Endothelial cell of umbilical vein (primary cell): ENCODE measurements at regions not wholly inside any gene's neighbourhood (a gene's known extent, or its start where the extent isn't known, plus 50 kb on each side); places are given as distances from the start of the nearest gene placed in this dataset.

ENCODE experiments used
- GATA2 ChIP-seq: IDR thresholded peaks from 2 replicates; pipeline ENCODE4 v1.7.0; 2011; ENCODE audit warnings: low read depth, mild to moderate bottlenecking, moderate library complexity, mixed read lengths, low read length; ENCODE audit not compliant: insufficient read length, insufficient read depth
- MYC ChIP-seq: IDR thresholded peaks from one replicate; pipeline ENCODE4 v1.6.1; 2011; ENCODE audit warnings: mild to moderate bottlenecking, low read depth, low read length
- POLR2A ChIP-seq: IDR thresholded peaks from 2 replicates; pipeline ENCODE4 v1.6.1; 2012; ENCODE audit warnings: low read depth, mild to moderate bottlenecking, control low read depth, low read length
- POLR2AphosphoS5 ChIP-seq: IDR thresholded peaks from 2 replicates; pipeline ENCODE4 v1.6.1; 2012; ENCODE audit warnings: low read depth, mild to moderate bottlenecking, control low read depth, low read length, moderate library complexity; ENCODE audit not compliant: insufficient read depth
- TF ChIP-seq, protein P1 (sequence below), 2 donors: IDR thresholded peaks; 1 replicate in 1 of 2; 2 replicates in 1 of 2; pipeline ENCODE4 v1.5.1; 2011; ENCODE audit warnings: low read length in 2 of 2, mild to moderate bottlenecking in 2 of 2, moderate library complexity in 2 of 2, control low read depth in 1 of 2, inconsistent platforms in 1 of 2, low read depth in 1 of 2; ENCODE audit not compliant: insufficient read depth in 1 of 2; ENCODE audit errors: extremely low read depth in 1 of 2

DNA sequence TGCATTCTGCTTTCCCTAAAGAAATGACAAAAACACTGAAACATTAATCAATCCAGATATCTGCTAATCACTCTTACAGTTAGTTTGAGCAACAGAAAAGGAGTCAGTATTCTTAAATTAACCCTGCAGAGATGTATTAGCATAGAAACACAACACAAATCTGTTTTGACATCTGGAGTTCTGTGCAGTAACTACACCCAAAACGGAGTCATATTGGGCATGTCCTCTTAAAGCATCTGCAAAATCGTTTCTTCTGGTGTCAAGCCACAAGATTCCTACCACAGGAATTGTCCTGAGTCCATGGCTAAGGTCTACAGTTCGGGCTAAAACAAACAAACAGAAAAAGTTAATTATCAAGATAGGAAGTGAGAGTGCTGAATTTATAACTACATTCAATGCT lies 332.1 kb upstream of the PKN2 start:
- TF ChIP-seq POLR2AphosphoS5 = no peak
- TF ChIP-seq, protein P1, sequence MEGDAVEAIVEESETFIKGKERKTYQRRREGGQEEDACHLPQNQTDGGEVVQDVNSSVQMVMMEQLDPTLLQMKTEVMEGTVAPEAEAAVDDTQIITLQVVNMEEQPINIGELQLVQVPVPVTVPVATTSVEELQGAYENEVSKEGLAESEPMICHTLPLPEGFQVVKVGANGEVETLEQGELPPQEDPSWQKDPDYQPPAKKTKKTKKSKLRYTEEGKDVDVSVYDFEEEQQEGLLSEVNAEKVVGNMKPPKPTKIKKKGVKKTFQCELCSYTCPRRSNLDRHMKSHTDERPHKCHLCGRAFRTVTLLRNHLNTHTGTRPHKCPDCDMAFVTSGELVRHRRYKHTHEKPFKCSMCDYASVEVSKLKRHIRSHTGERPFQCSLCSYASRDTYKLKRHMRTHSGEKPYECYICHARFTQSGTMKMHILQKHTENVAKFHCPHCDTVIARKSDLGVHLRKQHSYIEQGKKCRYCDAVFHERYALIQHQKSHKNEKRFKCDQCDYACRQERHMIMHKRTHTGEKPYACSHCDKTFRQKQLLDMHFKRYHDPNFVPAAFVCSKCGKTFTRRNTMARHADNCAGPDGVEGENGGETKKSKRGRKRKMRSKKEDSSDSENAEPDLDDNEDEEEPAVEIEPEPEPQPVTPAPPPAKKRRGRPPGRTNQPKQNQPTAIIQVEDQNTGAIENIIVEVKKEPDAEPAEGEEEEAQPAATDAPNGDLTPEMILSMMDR (IDR thresholded peaks at IDR 0.05; ENCODE audit: extremely low read depth in 1 of 2, insufficient read depth in 1 of 2, low read depth in 1 of 2, low read length in 2 of 2) = no peak
- TF ChIP-seq MYC = no peak
- no peak for TF ChIP-seq GATA2
- no peak for TF ChIP-seq POLR2A
